ENCODE measurements at regions not wholly inside any gene's neighbourhood (a gene's known extent, or its start where the extent isn't known, plus 50 kb on each side); places are given as distances from the start of the nearest gene placed in this dataset.

DNA sequence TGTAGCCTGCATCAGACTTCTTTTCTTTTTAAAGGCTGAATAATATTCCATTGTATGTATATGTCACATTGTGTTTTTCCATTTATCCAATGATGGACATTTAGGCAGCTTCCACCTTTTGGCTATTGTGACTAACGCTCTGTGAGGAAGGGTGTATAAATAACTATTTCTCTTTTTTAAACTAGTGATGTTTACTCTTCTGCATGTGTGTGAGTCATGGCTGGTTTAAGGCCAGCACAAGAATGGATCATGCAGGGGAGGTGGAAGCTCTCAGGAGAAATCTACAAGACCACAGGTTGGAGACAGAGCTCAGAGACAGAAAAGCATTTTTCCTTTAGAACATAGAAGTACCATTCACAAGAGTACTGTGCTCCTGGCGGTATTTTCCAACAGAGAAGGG, 307.2 kb downstream of the SOX4 start:
- TF ChIP-seq, protein P1, sequence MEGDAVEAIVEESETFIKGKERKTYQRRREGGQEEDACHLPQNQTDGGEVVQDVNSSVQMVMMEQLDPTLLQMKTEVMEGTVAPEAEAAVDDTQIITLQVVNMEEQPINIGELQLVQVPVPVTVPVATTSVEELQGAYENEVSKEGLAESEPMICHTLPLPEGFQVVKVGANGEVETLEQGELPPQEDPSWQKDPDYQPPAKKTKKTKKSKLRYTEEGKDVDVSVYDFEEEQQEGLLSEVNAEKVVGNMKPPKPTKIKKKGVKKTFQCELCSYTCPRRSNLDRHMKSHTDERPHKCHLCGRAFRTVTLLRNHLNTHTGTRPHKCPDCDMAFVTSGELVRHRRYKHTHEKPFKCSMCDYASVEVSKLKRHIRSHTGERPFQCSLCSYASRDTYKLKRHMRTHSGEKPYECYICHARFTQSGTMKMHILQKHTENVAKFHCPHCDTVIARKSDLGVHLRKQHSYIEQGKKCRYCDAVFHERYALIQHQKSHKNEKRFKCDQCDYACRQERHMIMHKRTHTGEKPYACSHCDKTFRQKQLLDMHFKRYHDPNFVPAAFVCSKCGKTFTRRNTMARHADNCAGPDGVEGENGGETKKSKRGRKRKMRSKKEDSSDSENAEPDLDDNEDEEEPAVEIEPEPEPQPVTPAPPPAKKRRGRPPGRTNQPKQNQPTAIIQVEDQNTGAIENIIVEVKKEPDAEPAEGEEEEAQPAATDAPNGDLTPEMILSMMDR (IDR thresholded peaks at IDR 0.05 in 8 of 11, conservative IDR thresholded peaks at IDR 0.05 in 3 of 11): no peak
- no peak for TF ChIP-seq POLR2A (IDR thresholded peaks at IDR 0.05)
